GM13976 (cell line): ENCODE measurements at regions not wholly inside any gene's neighbourhood (a gene's known extent, or its start where the extent isn't known, plus 50 kb on each side); places are given as distances from the start of the nearest gene placed in this dataset.

Source experiments
- DNase-seq: peaks from one replicate; pipeline ENCODE4 v3.0.0; 2012; ENCODE audit warnings: low spot score
- CTCF ChIP-seq: IDR thresholded peaks from 2 replicates; pipeline ENCODE4 v1.5.1; 2012; ENCODE audit warnings: borderline replicate concordance, mild to moderate bottlenecking; ENCODE audit not compliant: insufficient read depth; ENCODE audit errors: extremely low read depth, missing control alignments, control extremely low read depth
- in situ Hi-C: fragments of 300-500 bp; cut with MboI; formaldehyde crosslinking; loops from one replicate; pipeline ENCODE4 v1.12.0; 2022; ENCODE audit warnings: low sequenced_read_pairs, mixed read lengths, inconsistent platforms; ENCODE audit not compliant: unreplicated experiment

DNA sequence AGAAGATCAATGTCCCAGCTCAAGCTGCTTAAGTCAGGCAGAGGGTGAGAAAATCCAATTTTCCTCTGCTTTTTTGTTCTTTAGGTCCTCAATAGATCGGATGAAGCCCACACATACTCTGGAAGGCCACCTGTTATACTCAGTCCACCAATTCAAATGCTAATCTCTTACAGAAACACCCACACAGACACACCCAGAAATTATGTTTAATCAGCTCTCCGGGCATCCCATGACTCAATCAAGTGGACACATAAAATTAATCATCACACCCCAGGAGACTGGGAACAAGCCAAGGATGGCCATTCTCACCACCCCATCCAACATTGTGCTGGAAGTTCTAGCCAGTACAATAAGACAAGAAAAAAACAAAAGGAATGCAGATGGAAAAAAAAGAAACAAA is 67.8 kb upstream of the SLC24A5 start:
- in situ Hi-C loops, result no loop called here
- DNase-seq, result no peak
- TF ChIP-seq CTCF, result no peak

GRCh38 chr15:48058371-48058770 is 62.4 kb upstream of the SLC24A5 start:
- TF ChIP-seq CTCF, result no peak
- in situ Hi-C loops, result no loop called here
- no peak for DNase-seq

- no peak for DNase-seq
- TF ChIP-seq CTCF, result no peak
- in situ Hi-C loops, result no loop called here
Measured at GRCh38 chr15:48059791-48060190, 61.0 kb upstream of the SLC24A5 start.

- no peak for TF ChIP-seq CTCF
- in situ Hi-C loops, result no loop called here
- no peak for DNase-seq
Measured at GRCh38 chr15:48060396-48060795, 60.4 kb upstream of the SLC24A5 start.

- DNase-seq, result no peak
- in situ Hi-C loops, result no loop called here
- TF ChIP-seq CTCF, result no peak
Measured at GRCh38 chr15:48061605-48062004, 59.2 kb upstream of the SLC24A5 start.

GRCh38 chr15:48062148-48062872 is 58.5 kb upstream of the SLC24A5 start:
- DNase-seq, result no peak
- in situ Hi-C loops, result no loop called here
- no peak for TF ChIP-seq CTCF
